Muscle of arm (tissue), 1 donor: ENCODE measurements at regions not wholly inside any gene's neighbourhood (a gene's known extent, or its start where the extent isn't known, plus 50 kb on each side); places are given as distances from the start of the nearest gene placed in this dataset.
A peak's percentile ranks its signal among the peaks of the same experiment; 100 is the strongest.

Source experiments
- DNase-seq: peaks from one replicate; pipeline ENCODE4 v3.0.0-alpha.2; 2013

GRCh38 chr6:117077300-117077699, 188.1 kb upstream of the VGLL2 start:
- DNase-seq = no peak

- DNase-seq = no peak
Measured at GRCh38 chr6:117078624-117079023, 186.7 kb upstream of the VGLL2 start.

- peak; percentile 20 for DNase-seq
Measured at GRCh38 chr6:117079951-117080350, 185.4 kb upstream of the VGLL2 start.

GRCh38 chr6:117089604-117090003, 175.8 kb upstream of the VGLL2 start:
- no peak for DNase-seq

- DNase-seq = no peak
Measured at GRCh38 chr6:117110146-117110545, 155.2 kb upstream of the VGLL2 start.

GRCh38 chr6:117110737-117111136, 154.6 kb upstream of the VGLL2 start:
- DNase-seq = no peak

GRCh38 chr6:117117652-117118051, 147.7 kb upstream of the VGLL2 start:
- DNase-seq = no peak

GRCh38 chr6:117118490-117118889, 146.9 kb upstream of the VGLL2 start:
- no peak for DNase-seq

GRCh38 chr6:117126213-117126612, 139.1 kb upstream of the VGLL2 start:
- no peak for DNase-seq

- no peak for DNase-seq
Measured at GRCh38 chr6:117128052-117128451, 137.3 kb upstream of the VGLL2 start.

- no peak for DNase-seq
Measured at GRCh38 chr6:117130125-117130524, 135.2 kb upstream of the VGLL2 start.

- no peak for DNase-seq
Measured at GRCh38 chr6:117136702-117137101, 128.7 kb upstream of the VGLL2 start.

GRCh38 chr6:117137711-117138110, 127.6 kb upstream of the VGLL2 start:
- no peak for DNase-seq

- no peak for DNase-seq
Measured at GRCh38 chr6:117138425-117138824, 126.9 kb upstream of the VGLL2 start.

- no peak for DNase-seq
Measured at GRCh38 chr6:117138920-117139319, 126.4 kb upstream of the VGLL2 start.

GRCh38 chr6:117142142-117142541, 123.2 kb upstream of the VGLL2 start:
- DNase-seq = no peak

GRCh38 chr6:117142995-117143394, 122.4 kb upstream of the VGLL2 start:
- DNase-seq = no peak

GRCh38 chr6:117143647-117144046, 121.7 kb upstream of the VGLL2 start:
- DNase-seq = no peak

- DNase-seq = no peak
Measured at GRCh38 chr6:117145940-117146339, 119.4 kb upstream of the VGLL2 start.

- no peak for DNase-seq
Measured at GRCh38 chr6:117149324-117149723, 116.0 kb upstream of the VGLL2 start.

- no peak for DNase-seq
Measured at GRCh38 chr6:117156741-117157140, 108.6 kb upstream of the VGLL2 start.

- no peak for DNase-seq
Measured at GRCh38 chr6:117157448-117157847, 107.9 kb upstream of the VGLL2 start.

GRCh38 chr6:117165911-117166499, 99.4 kb upstream of the VGLL2 start:
- DNase-seq = no peak

- no peak for DNase-seq
Measured at GRCh38 chr6:117167520-117168271, 97.7 kb upstream of the VGLL2 start.
